HL-60 (cell line): ENCODE measurements at regions not wholly inside any gene's neighbourhood (a gene's known extent, or its start where the extent isn't known, plus 50 kb on each side); places are given as distances from the start of the nearest gene placed in this dataset.

Experiments
- DNase-seq, 2 experiments: peaks; one replicate each; pipeline ENCODE4 v3.0.0-alpha.2; 2010 to 2020; ENCODE audit warnings: low read depth in 1 of 2, low spot score in 1 of 2
- H3K27ac ChIP-seq: fragments of 250-450 bp; sonication (Bioruptor Pico); replicated peaks from 2 replicates; pipeline ENCODE4 v1.5.1; 2020; ENCODE audit warnings: mild to moderate bottlenecking, moderate library complexity
- H3K27me3 ChIP-seq: fragments of 250-450 bp; sonication (Bioruptor Pico); 2 replicates; pipeline ENCODE4 v1.5.1; 2021; ENCODE audit warnings: mild to moderate bottlenecking, moderate library complexity; ENCODE audit not compliant: insufficient read depth, poor library complexity, severe bottlenecking
- H3K4me3 ChIP-seq: replicated peaks from 2 replicates; pipeline ENCODE4 v1.5.1; 2011; ENCODE audit warnings: mild to moderate bottlenecking, control low read depth, low read length; ENCODE audit not compliant: insufficient read depth
- CTCF ChIP-seq: IDR thresholded peaks from one replicate; pipeline ENCODE4 v1.5.1; 2011; ENCODE audit warnings: low read length, control low read depth, inconsistent platforms; ENCODE audit not compliant: insufficient read depth
- GABPA ChIP-seq: IDR thresholded peaks from 2 replicates; pipeline ENCODE4 v1.6.1; 2012; ENCODE audit warnings: low read depth
- POLR2AphosphoS5 ChIP-seq: IDR thresholded peaks from 2 replicates; pipeline ENCODE4 v1.6.1; 2012; ENCODE audit warnings: low read depth
- REST ChIP-seq: IDR thresholded peaks from 2 replicates; pipeline ENCODE4 v1.6.1; 2012; ENCODE audit warnings: low read depth; ENCODE audit not compliant: insufficient replicate concordance
- SPI1 ChIP-seq: IDR thresholded peaks from 2 replicates; pipeline ENCODE4 v1.6.1; 2012; ENCODE audit warnings: low read depth, mild to moderate bottlenecking, borderline replicate concordance

DNA sequence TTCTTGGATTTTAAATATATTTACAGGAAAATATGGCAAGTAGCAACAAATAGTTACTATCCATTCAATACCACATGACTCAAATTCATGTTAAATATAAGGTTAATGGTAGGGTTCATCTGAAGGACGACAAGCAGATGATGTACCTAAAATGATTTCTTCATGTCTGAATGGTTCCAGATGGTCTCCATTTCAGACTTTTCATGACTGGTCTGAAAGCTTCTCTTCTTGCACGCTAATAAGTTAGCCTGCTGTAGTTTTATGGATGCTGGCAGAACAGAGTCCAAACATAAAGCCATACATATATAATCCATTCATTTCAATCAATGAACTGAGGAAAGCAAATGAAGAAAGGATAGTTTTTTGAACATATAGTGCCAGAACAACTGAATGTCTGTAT is 257.0 kb upstream of the MGAT4C start:
- Histone ChIP-seq H3K27me3 (no peaks in the 10 kb centered on the region), H3K4me3 (no peak overlapping the region), H3K27ac (no peak overlapping the region)
- no peak for DNase-seq
- TF ChIP-seq POLR2AphosphoS5 = no peak
- no peak for TF ChIP-seq SPI1
- no peak for TF ChIP-seq REST
- no peak for TF ChIP-seq CTCF
- TF ChIP-seq GABPA = no peak

GRCh38 chr12:86496595-86496994 is 240.4 kb upstream of the MGAT4C start:
- no peaks in the 10 kb centered on the region for H3K27me3 ChIP-seq
- no peak for DNase-seq
- no peak overlapping the region for H3K4me3 ChIP-seq
- H3K27ac ChIP-seq = no peak overlapping the region
- TF ChIP-seq POLR2AphosphoS5 (no peak), REST (no peak)

GRCh38 chr12:86484473-86484872 is 228.3 kb upstream of the MGAT4C start:
- DNase-seq = no peak
- no peak overlapping the region for H3K4me3 ChIP-seq
- no peak for TF ChIP-seq GABPA
- TF ChIP-seq SPI1 = no peak
- TF ChIP-seq CTCF = no peak
- TF ChIP-seq POLR2AphosphoS5 = no peak
- TF ChIP-seq REST = no peak
- H3K27me3 ChIP-seq = no peaks in the 10 kb centered on the region
- H3K27ac ChIP-seq = no peak overlapping the region

- Histone ChIP-seq H3K27ac (no peak overlapping the region), H3K27me3 (no peaks in the 10 kb centered on the region), H3K4me3 (no peak overlapping the region)
- TF ChIP-seq CTCF (no peak), SPI1 (no peak), POLR2AphosphoS5 (no peak), GABPA (no peak), REST (no peak)
- DNase-seq = no peak
Observed at GRCh38 chr12:86473231-86473630, 217.0 kb upstream of the MGAT4C start.
